Nephron progenitor cell (in vitro differentiated cells): ENCODE measurements at regions not wholly inside any gene's neighbourhood (a gene's known extent, or its start where the extent isn't known, plus 50 kb on each side); places are given as distances from the start of the nearest gene placed in this dataset.

Source experiments
- DNase-seq: peaks from one replicate; pipeline ENCODE4 v3.0.0; 2021
- H3K27ac Mint-ChIP-seq: 2 replicates; pipeline ENCODE4 v1.8.0; 2021; ENCODE audit warnings: mild to moderate bottlenecking, moderate library complexity, mixed read lengths
- H3K27me3 Mint-ChIP-seq: 2 replicates; pipeline ENCODE4 v1.8.0; 2021; ENCODE audit warnings: mild to moderate bottlenecking, low read depth, mixed read lengths; ENCODE audit not compliant: poor library complexity
- H3K36me3 Mint-ChIP-seq: 2 replicates; pipeline ENCODE4 v1.8.0; 2021; ENCODE audit warnings: low read depth, mixed read lengths
- H3K4me1 Mint-ChIP-seq: 2 replicates; pipeline ENCODE4 v1.8.0; 2021; ENCODE audit warnings: mixed read lengths
- H3K4me3 Mint-ChIP-seq: 2 replicates; pipeline ENCODE4 v1.8.0; 2021; ENCODE audit warnings: mild to moderate bottlenecking, moderate library complexity, mixed read lengths
- H3K9me3 Mint-ChIP-seq: 2 replicates; pipeline ENCODE4 v1.8.0; 2021; ENCODE audit warnings: mild to moderate bottlenecking, moderate library complexity, mixed read lengths
- CTCF ChIP-seq: fragments of 200-600 bp; sonication (generic); IDR thresholded peaks from 2 replicates; pipeline ENCODE4 v1.5.0; 2021; ENCODE audit warnings: antibody characterized with exemption

- no peak overlapping the region for H3K27ac Mint-ChIP-seq
- TF ChIP-seq CTCF = no peak
- H3K4me3 Mint-ChIP-seq = no peak overlapping the region
- no peaks in the 10 kb centered on the region for H3K4me1 Mint-ChIP-seq
- no peaks in the 10 kb centered on the region for H3K27me3 Mint-ChIP-seq
- peaks cover 9% of the 10 kb centered on the region for H3K9me3 Mint-ChIP-seq
- H3K36me3 Mint-ChIP-seq = no peaks in the 10 kb centered on the region
- DNase-seq = no peak
Measured at GRCh38 chr6:74334722-74335121, 638.7 kb downstream of the CD109 start.

GRCh38 chr6:74333406-74333805, 637.4 kb downstream of the CD109 start:
- TF ChIP-seq CTCF = no peak
- no peaks in the 10 kb centered on the region for H3K4me1 Mint-ChIP-seq
- no peaks in the 10 kb centered on the region for H3K36me3 Mint-ChIP-seq
- DNase-seq = no peak
- H3K9me3 Mint-ChIP-seq = no peaks in the 10 kb centered on the region
- H3K4me3 Mint-ChIP-seq = no peak overlapping the region
- no peaks in the 10 kb centered on the region for H3K27me3 Mint-ChIP-seq
- H3K27ac Mint-ChIP-seq = no peak overlapping the region

GRCh38 chr6:74320715-74321114, 624.7 kb downstream of the CD109 start:
- Mint-ChIP-seq H3K9me3 (no peaks in the 10 kb centered on the region), H3K36me3 (no peaks in the 10 kb centered on the region), H3K4me1 (no peaks in the 10 kb centered on the region), H3K27ac (no peak overlapping the region), H3K27me3 (peaks cover 5% of the 10 kb centered on the region), H3K4me3 (no peak overlapping the region)
- TF ChIP-seq CTCF = no peak
- no peak for DNase-seq

GRCh38 chr6:74320074-74320473, 624.1 kb downstream of the CD109 start:
- no peak for TF ChIP-seq CTCF
- no peak for DNase-seq
- Mint-ChIP-seq H3K4me3 (no peak overlapping the region), H3K27ac (no peak overlapping the region), H3K4me1 (no peaks in the 10 kb centered on the region), H3K27me3 (peaks cover 5% of the 10 kb centered on the region), H3K9me3 (no peaks in the 10 kb centered on the region), H3K36me3 (no peaks in the 10 kb centered on the region)

GRCh38 chr6:74319292-74319691, 623.3 kb downstream of the CD109 start:
- no peak overlapping the region for H3K27ac Mint-ChIP-seq
- no peaks in the 10 kb centered on the region for H3K36me3 Mint-ChIP-seq
- H3K4me3 Mint-ChIP-seq = no peak overlapping the region
- no peaks in the 10 kb centered on the region for H3K9me3 Mint-ChIP-seq
- TF ChIP-seq CTCF = no peak
- no peak for DNase-seq
- peaks cover 5% of the 10 kb centered on the region for H3K27me3 Mint-ChIP-seq
- H3K4me1 Mint-ChIP-seq = no peaks in the 10 kb centered on the region

- Mint-ChIP-seq H3K4me1 (no peaks in the 10 kb centered on the region), H3K27ac (no peak overlapping the region), H3K27me3 (peaks cover 5% of the 10 kb centered on the region), H3K4me3 (no peak overlapping the region), H3K36me3 (no peaks in the 10 kb centered on the region), H3K9me3 (no peaks in the 10 kb centered on the region)
- DNase-seq = no peak
- TF ChIP-seq CTCF = no peak
Measured at GRCh38 chr6:74318738-74319137, 622.7 kb downstream of the CD109 start.
